GM13976 (cell line): ENCODE measurements at regions not wholly inside any gene's neighbourhood (a gene's known extent, or its start where the extent isn't known, plus 50 kb on each side); places are given as distances from the start of the nearest gene placed in this dataset.

ENCODE experiments used
- DNase-seq: peaks from one replicate; pipeline ENCODE4 v3.0.0; 2012; ENCODE audit warnings: low spot score
- in situ Hi-C: fragments of 300-500 bp; cut with MboI; formaldehyde crosslinking; loops from one replicate; pipeline ENCODE4 v1.12.0; 2022; ENCODE audit warnings: low sequenced_read_pairs, mixed read lengths, inconsistent platforms; ENCODE audit not compliant: unreplicated experiment
- TF ChIP-seq, protein P1 (sequence below): IDR thresholded peaks from 2 replicates; pipeline ENCODE4 v1.5.1; 2012; ENCODE audit warnings: borderline replicate concordance, mild to moderate bottlenecking; ENCODE audit not compliant: insufficient read depth; ENCODE audit errors: extremely low read depth, missing control alignments, control extremely low read depth

DNA sequence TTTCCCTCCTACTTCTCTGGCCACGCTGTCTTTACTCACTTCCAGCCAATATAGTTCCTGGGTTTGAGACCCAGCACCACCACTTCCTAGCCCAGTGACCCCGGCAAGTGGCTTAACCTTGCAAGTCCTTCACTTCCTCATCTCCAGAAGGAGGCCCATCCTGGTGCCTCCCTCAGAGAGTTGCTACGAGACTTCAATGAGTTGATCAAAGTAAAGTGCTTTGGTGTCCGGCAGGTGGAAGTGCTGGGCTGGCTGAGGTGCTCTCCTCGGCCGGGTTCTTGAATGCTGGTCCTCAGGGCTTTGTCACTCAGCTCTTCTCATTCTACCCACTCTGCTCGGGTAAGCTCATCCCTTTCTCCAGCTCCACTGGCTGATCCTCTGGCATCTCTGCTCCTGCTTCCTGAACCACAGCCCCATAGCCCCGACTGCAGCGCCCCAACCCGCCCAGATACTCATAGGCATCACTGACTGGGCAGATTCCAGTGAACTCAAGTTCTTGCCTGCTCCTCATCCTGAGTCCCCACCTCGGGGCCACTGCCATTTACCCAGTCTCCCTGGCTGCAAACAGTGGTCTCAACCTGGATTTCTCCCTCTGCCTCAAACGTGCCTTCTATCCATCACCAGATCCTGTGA lies 75.8 kb upstream of the WNT4 start:
- DNase-seq, result no peak
- in situ Hi-C loops, result no loop called here
- TF ChIP-seq, protein P1, sequence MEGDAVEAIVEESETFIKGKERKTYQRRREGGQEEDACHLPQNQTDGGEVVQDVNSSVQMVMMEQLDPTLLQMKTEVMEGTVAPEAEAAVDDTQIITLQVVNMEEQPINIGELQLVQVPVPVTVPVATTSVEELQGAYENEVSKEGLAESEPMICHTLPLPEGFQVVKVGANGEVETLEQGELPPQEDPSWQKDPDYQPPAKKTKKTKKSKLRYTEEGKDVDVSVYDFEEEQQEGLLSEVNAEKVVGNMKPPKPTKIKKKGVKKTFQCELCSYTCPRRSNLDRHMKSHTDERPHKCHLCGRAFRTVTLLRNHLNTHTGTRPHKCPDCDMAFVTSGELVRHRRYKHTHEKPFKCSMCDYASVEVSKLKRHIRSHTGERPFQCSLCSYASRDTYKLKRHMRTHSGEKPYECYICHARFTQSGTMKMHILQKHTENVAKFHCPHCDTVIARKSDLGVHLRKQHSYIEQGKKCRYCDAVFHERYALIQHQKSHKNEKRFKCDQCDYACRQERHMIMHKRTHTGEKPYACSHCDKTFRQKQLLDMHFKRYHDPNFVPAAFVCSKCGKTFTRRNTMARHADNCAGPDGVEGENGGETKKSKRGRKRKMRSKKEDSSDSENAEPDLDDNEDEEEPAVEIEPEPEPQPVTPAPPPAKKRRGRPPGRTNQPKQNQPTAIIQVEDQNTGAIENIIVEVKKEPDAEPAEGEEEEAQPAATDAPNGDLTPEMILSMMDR, result no peak

DNA sequence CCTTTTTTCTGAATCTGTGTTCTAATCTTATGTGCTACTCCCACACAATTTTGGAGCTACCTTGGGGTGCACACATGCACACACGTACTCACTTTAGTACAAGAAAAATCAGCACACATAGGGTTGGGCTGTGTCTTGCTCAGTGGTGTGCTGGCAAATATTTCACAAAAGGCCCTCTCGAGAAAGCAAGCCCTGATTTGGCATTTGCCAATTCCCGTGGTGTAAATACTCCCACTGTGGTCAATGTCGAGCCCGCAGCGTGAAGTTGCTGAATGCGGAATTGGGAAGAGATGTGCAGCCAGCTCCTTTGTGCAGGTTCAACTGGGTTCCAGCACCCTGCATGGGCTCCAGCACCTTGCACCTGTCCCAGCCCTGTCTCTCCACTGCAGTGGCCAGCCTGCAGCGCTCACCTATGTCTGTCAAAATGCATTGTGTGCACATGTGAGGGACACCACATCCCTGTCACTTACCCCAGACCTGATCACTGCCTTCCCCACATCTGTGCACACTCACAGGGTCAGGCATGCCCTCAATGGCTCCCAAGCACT lies 78.4 kb upstream of the WNT4 start:
- DNase-seq, result no peak
- TF ChIP-seq, protein P1, result no peak
- in situ Hi-C loops, result no loop called here

DNA sequence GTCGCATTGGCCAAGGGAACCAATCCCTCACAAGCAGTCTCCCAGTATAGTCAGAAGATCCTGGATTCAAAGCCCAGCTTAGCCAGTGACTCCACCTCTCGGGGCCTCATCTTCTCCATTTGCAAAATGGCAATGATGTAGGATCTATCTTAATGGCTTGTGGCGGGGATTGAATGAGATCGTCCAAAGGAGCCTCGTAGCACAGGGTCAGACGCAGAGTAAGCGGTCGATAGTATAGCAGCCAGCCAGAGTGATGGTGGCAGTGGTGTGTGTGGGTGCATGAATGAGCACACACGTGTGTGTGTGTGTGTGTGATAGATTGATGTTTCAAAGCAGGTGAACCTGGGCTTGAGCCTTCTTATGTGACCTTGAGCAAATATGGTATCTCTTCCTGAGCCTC lies 79.8 kb upstream of the WNT4 start:
- in situ Hi-C loops, result no loop called here
- TF ChIP-seq, protein P1, result no peak
- no peak for DNase-seq

DNA sequence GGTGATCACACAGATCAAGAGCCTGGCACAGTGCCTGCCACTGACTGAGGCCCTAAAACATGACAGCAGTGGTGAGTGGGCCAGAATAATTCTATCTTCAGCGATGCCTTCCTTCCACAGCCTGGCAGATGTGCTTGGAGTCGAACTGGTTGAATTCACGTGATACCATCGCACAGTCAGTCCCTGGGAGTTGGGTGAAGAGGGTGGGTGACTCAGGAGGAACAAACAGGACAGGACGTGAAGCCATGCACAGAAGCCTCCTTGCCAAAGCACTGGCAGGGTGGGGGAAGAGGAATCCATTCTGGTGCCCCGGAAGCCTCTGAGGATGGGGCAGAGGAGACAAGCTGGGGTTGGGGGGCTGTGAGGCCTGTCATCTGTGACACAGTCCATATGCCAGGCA lies 80.3 kb upstream of the WNT4 start:
- DNase-seq, result no peak
- in situ Hi-C loops, result no loop called here

DNA sequence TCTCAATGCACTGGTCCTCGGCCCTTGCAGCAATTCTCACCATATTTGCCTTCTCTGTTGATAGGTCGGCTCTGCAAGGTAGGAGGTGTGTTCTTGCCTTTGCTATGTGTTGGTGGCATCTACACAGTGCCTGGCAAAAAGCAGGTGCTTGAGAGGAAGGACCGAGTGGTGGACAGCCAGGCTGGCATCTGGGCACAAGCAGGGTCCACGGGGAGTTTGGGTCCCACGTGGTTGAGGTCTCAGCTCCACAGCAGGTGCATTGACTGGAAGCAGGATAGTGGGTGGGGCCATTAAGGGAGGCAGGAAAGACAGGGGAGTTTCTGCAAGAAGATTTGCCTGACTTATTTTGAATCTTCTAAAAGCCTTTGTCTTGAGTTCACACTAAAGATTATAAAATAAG lies 81.2 kb upstream of the WNT4 start:
- TF ChIP-seq, protein P1, result no peak
- in situ Hi-C loops, result no loop called here
- no peak for DNase-seq

More for the DNA sequence above, 80.3 kb upstream of the WNT4 start:
- TF ChIP-seq, protein P1, result no peak

DNA sequence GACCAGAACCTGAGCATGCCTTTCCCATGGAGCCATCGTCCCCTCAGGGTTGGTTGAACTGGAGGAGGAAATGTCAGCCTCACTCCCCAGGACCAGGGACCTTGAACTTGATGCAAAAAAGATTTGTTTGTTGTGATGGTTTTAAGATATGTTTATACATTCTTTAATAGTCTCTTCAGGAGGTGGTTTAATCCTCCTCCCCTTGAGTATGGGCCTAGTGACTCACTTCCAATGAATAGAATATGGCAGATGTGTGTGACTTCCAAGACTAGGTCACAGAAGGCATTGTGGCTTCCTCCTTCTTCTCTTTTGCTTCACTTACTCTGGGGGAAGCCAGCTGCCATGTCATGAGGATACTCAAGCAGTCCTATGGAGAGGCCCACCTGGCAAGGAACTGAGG lies 81.7 kb upstream of the WNT4 start:
- in situ Hi-C loops, result no loop called here
- TF ChIP-seq, protein P1, result no peak
- no peak for DNase-seq
